NCI-H2227 (cell line): ENCODE measurements at regions not wholly inside any gene's neighbourhood (a gene's known extent, or its start where the extent isn't known, plus 50 kb on each side); places are given as distances from the start of the nearest gene placed in this dataset.
A peak's percentile ranks its signal among the peaks of the same experiment; 100 is the strongest.

Experiments used
- DNase-seq: peaks from one replicate; lab custom pipeline; 2025; ENCODE audit not compliant: unreplicated experiment; lab: John Stamatoyannopoulos, UW

- DNase-seq: no peak
These were observed 51.0 kb upstream of the EGFLAM start for GRCh38 chr5:38207343-38207742.

- DNase-seq: no peak
These were observed 55.6 kb upstream of the EGFLAM start for GRCh38 chr5:38202741-38203140.

- DNase-seq: no peak
These were observed 57.3 kb upstream of the EGFLAM start for GRCh38 chr5:38200872-38201557.

- no peak for DNase-seq
These were observed 61.2 kb upstream of the EGFLAM start for GRCh38 chr5:38197118-38197517.

- DNase-seq: peak; percentile 84
These were observed 65.3 kb upstream of the EGFLAM start for GRCh38 chr5:38193015-38193581.

GRCh38 chr5:38191693-38192092, 66.7 kb upstream of the EGFLAM start:
- no peak for DNase-seq

- no peak for DNase-seq
These were observed 68.2 kb upstream of the EGFLAM start for GRCh38 chr5:38190111-38190510.

GRCh38 chr5:38189081-38189504, 69.3 kb upstream of the EGFLAM start:
- no peak for DNase-seq

- DNase-seq: no peak
These were observed 69.8 kb upstream of the EGFLAM start for GRCh38 chr5:38188591-38188990.

GRCh38 chr5:38187532-38187931, 70.8 kb upstream of the EGFLAM start:
- DNase-seq: no peak

- no peak for DNase-seq
These were observed 73.7 kb upstream of the EGFLAM start for GRCh38 chr5:38184627-38185026.

- no peak for DNase-seq
These were observed 75.4 kb upstream of the EGFLAM start for GRCh38 chr5:38182991-38183390.

GRCh38 chr5:38168029-38168428, 90.3 kb upstream of the EGFLAM start:
- DNase-seq: no peak

GRCh38 chr5:38167562-38167996, 90.8 kb upstream of the EGFLAM start:
- no peak for DNase-seq

- no peak for DNase-seq
These were observed 91.5 kb upstream of the EGFLAM start for GRCh38 chr5:38166832-38167231.

GRCh38 chr5:38165435-38165834, 92.9 kb upstream of the EGFLAM start:
- DNase-seq: no peak

- no peak for DNase-seq
These were observed 93.5 kb upstream of the EGFLAM start for GRCh38 chr5:38164776-38165399.

- DNase-seq: no peak
These were observed 94.6 kb upstream of the EGFLAM start for GRCh38 chr5:38163636-38164237.

GRCh38 chr5:38162625-38163024, 95.7 kb upstream of the EGFLAM start:
- DNase-seq: no peak

- DNase-seq: no peak
These were observed 101.3 kb upstream of the EGFLAM start for GRCh38 chr5:38157024-38157423.

GRCh38 chr5:38154615-38155204, 103.6 kb upstream of the EGFLAM start:
- no peak for DNase-seq

- no peak for DNase-seq
These were observed 106.5 kb upstream of the EGFLAM start for GRCh38 chr5:38151878-38152277.
